HG03565 (cell line): ENCODE measurements at regions not wholly inside any gene's neighbourhood (a gene's known extent, or its start where the extent isn't known, plus 50 kb on each side); places are given as distances from the start of the nearest gene placed in this dataset.
"Not testable (repeated sequence)": the region's sequence is repeated elsewhere in the genome, so short reads cannot be mapped to it uniquely, and the experiment has no call there.

ENCODE experiments used
- ATAC-seq: cut with Tn5 transposase; IDR thresholded peaks from one replicate; pipeline ENCODE4 v1.9.1; 2021; ENCODE audit warnings: mild to moderate bottlenecking, moderate library complexity; ENCODE audit not compliant: unreplicated experiment

GRCh38 chr3:152658977-152659720 is 175.8 kb upstream of the P2RY1 start:
- ATAC-seq: no peak

DNA sequence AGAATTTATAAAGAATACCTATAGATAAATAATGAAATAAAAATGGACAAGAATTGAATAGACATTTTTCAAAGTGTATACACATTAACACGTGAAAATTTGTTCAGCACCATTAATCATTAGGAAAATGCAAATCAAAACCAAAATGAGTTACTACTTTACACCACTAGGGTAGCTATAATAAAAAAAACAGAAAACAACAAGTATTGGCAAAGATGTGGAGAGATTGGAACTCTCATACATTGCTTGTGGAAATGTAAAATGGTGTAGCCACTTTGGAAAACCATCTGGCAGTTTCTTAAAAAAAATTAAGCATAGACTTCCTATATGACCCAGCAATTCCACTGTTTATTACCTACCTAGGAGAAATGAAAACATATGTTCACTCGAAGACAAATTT is 172.8 kb upstream of the P2RY1 start:
- ATAC-seq: no peak

DNA sequence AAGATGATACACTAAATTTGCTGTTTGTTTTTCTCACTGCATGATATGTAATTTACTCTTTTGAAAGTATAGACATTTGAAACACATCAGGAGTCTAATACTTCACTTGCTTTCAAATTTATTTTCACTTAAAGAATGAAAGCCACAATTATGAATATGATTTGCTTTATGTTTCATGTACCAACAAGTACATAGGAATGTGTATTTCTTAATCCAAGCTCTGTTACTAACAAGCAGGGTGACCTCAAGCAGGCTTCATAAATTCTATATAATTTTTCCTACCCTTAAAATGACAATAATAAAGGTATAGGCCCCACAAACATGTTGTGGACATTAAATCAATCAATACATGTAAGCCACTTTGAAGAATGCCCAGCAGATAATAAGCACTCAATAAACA is 170.2 kb upstream of the P2RY1 start:
- no peak for ATAC-seq

DNA sequence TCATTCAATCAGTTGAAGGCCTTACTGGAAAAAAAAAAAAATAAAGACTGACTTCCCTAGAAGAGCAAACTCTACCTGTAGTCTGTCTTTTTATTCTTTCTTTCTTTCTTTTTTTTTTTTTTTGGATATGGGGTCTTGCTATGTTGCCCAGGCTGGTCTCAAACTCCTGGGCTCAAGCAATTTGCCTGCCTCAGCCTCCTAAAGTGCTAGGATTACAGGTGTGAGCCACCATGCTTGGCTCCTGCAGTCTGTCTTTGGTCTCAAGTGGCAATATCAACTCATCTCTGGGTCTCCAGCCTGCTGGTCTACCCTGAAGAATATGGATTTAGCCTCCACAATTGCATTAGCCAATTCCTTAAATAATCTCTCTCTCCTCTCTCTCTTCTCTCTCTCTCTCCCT is 167.7 kb upstream of the P2RY1 start:
- no peak for ATAC-seq

DNA sequence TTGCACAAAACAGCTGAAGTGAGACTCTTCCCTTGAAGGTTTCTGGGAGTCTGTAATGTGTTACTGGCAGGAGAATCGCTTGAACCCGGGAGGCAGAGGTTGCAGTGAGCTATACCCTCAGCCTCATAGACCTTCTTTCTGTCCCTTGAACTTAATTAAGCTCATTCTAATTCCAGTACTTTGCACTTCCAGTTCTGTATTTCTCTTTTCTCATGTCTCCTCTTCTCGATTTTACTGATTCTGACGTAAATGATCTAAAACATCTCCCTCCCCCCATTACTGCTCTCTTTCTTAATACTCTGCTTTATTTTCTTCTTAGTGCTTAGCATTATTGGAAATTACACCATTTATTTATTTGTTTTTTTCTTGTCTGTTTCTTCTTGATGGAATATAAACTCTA is 165.4 kb upstream of the P2RY1 start:
- no peak for ATAC-seq

- ATAC-seq: no peak
Observed at GRCh38 chr3:152671446-152672319, 163.2 kb upstream of the P2RY1 start.

DNA sequence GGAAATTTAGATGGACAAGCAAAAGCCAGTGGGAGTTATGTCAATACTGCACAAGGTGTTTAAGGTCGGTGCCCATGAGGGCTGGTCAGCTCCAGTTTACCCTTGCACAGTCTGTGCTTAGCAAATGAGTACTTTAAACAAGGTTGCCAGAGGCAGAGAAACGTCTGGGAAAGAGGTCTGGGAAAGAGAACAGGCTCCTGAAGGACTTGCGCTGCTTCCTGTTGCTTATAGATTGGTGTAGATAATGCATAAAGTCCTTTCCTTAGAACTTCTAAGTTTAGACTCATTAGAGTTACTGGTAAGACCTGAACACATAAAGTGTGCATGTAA is 162.6 kb upstream of the P2RY1 start:
- ATAC-seq: no peak

DNA sequence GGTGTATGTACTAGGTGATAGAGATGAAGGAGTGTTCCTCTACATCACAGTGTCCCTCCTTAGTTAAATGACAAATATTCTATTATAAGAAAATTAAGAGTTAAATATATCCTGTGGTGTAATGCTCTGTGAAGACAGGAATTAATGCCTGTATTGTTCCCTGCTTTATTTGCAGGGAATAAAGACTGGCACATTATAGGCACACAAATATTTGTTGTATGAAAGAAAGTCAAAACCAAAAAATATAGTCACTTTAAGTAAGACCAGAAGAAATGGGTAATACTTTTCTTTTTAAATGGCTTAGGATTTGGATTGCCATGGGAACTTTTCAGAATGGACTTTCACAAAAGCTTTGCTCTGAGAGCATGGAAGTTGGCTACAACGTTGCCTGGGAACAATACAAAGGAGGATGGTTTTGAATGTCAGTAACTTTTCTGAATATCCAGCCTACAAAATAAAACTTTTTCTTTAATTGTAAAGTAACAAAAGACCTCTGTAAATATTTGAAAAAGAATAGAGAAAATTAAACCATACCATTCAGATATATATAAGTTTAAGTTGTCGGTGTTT is 158.0 kb upstream of the P2RY1 start:
- ATAC-seq: no peak

GRCh38 chr3:152677491-152677890 is 157.4 kb upstream of the P2RY1 start:
- no peak for ATAC-seq

DNA sequence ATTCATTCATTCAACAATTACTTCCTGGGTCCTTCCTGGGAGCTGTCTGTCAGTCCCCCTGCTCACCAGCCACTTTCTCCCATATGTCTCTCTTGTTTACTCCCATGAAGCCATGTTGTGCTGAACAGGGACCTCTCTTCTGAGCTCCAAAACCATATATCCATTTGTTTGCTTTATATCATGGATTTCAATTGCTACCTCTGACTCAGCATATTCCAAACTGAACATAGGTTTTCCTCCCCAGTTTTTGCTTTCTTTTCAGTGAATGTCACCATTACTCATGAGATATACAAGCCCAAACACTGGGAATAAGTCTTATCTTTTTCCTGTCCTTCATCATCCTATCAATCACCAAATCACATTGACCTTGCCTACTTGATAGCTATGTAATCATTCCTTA is 152.5 kb upstream of the P2RY1 start:
- ATAC-seq: no peak

- no peak for ATAC-seq
Observed at GRCh38 chr3:152683521-152683999, 151.4 kb upstream of the P2RY1 start.

DNA sequence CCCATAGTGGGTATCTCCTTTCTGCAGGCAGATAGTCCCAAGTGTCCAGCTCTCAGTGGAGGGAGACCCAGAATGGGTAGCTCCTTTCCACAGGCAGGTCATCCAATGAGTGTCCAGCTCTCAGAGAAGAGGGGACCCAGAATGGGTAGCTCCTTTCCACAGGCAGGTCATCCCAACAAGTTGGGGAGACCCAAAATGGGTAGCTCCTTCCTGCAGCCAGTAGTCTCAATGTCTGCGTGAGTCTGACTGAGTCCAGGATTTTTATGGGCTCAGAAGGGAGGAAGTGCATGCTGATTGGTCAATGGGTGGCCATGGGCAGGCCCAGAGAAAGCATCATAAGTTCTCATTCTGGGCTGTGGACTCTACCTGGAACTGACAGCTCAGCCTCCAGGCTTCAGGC is 150.7 kb upstream of the P2RY1 start:
- no peak for ATAC-seq

DNA sequence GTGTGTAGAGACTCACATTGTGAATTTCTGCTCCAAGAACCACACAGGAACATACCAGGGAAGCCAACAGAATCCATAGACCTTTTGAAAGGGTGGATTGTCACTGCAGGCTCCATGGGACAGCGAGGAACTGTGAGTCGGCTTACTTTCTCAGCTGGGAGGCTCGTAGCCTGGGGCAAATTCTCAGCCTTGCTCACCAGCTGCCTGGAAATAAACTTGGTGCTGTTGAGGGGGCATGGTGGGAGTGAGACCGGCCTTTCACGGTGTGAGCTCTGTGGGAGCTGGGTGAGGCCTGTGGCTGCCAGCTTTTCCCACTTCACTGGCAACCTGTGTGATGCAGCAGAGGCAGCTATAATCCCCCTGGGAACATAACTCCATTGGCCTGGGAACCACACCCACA is 146.6 kb upstream of the P2RY1 start:
- no peak for ATAC-seq

GRCh38 chr3:152692326-152692725 is 142.6 kb upstream of the P2RY1 start:
- ATAC-seq: not testable (repeated sequence)

DNA sequence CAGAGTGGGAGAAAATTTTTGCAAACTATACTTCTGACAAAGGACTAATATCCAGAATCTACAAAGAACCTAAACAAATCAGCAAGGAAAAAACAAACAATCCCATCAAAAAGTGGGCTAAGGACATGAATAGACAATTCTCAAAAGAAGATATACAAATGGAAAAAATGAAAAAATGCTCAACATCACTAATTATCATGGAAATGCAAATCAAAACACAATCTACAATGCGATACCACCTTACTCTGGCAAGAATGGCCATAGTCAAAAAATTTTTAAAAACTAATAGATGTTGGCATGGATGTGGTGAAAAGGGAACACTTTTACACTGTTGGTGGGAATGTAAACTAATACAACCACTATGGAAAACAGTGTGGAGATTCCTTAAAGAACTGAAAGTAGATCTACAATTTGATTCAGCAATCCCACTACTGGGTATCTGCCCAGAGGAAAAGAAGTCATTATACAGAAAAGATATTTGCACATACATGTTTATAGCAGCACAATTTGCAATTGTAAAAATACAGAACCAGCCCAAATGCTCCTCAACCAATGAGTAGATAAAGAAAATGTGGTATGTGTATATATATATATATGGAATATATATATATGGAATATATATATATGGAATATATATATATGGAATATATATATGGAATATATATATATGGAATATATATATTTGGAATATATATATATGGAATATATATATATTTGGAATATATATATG is 141.2 kb upstream of the P2RY1 start:
- not testable (repeated sequence) for ATAC-seq

GRCh38 chr3:152695840-152696239 is 139.1 kb upstream of the P2RY1 start:
- ATAC-seq: no peak

GRCh38 chr3:152696962-152697361 is 138.0 kb upstream of the P2RY1 start:
- ATAC-seq: no peak

- no peak for ATAC-seq
Observed at GRCh38 chr3:152703245-152703890, 131.6 kb upstream of the P2RY1 start.

DNA sequence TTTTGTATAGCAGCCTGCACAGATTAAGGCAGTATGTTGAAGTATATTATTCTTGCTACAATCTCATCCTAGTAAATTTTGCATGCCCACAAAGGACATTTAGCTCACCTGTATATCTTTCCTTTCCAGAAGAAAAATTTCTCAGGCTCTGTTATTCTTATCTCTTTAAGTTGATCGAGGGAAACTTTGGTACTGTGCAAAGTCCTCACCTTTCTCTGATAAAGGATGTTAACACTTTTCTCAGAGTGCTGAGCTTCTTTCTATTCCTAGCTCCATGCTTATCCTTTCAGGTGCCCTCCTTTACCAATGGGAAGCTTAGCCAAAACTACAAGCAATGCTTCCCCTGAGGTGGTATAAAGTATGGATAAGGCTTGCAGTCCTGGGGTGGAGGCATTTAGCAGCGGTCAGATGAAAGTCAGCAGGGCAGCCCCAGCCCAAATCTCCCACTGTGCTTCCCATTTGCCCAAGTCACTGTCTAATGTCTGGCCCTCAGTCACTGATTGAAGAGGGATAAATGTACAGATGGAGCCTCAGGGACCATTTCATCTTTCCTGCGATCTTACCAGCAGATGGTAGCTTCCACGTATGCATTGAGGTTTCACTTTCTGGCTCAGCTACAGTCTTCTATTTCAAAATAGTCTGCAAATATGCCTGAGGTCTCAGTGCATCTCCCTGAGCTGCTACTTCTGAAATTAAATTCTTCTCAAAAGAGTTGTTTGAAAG is 127.8 kb upstream of the P2RY1 start:
- ATAC-seq: no peak

GRCh38 chr3:152709659-152710058 is 125.3 kb upstream of the P2RY1 start:
- ATAC-seq: no peak
